Endodermal cell (in vitro differentiated cells): ENCODE measurements at regions not wholly inside any gene's neighbourhood (a gene's known extent, or its start where the extent isn't known, plus 50 kb on each side); places are given as distances from the start of the nearest gene placed in this dataset.

Experiments
- DNase-seq: peaks from one replicate; pipeline ENCODE4 v3.0.0-alpha.2; 2017
- H3K27ac ChIP-seq: 2 replicates; pipeline ENCODE4 v1.5.1; 2013; ENCODE audit warnings: mild to moderate bottlenecking, low read depth, low read length, moderate library complexity
- H3K27me3 ChIP-seq: 2 replicates; pipeline ENCODE4 v1.6.1; 2013; ENCODE audit warnings: mild to moderate bottlenecking, low read length, moderate library complexity; ENCODE audit not compliant: insufficient read depth, control insufficient read depth, poor library complexity, severe bottlenecking
- H3K36me3 ChIP-seq: 2 replicates; pipeline ENCODE4 v1.7.0; 2013; ENCODE audit warnings: mild to moderate bottlenecking, low read length, moderate library complexity; ENCODE audit not compliant: control insufficient read depth, insufficient read depth
- H3K4me1 ChIP-seq: one replicate; pipeline ENCODE4 v1.7.0; 2013; ENCODE audit warnings: low read length; ENCODE audit not compliant: control insufficient read depth, insufficient read depth
- H3K4me3 ChIP-seq: 2 replicates; pipeline ENCODE4 v1.5.1; 2013; ENCODE audit warnings: mild to moderate bottlenecking, low read length, moderate library complexity
- H3K9ac ChIP-seq: 2 replicates; pipeline ENCODE4 v1.6.1; 2013; ENCODE audit warnings: mild to moderate bottlenecking, low read length, moderate library complexity; ENCODE audit not compliant: poor library complexity, severe bottlenecking; ENCODE audit errors: extremely low read depth
- H3K9me3 ChIP-seq: 2 replicates; pipeline ENCODE4 v1.6.1; 2013; ENCODE audit warnings: mild to moderate bottlenecking, low read length, moderate library complexity; ENCODE audit not compliant: control insufficient read depth
- H3K27ac Mint-ChIP-seq: 2 replicates; pipeline ENCODE4 v1.8.0; 2020; ENCODE audit warnings: mixed read lengths
- H3K27me3 Mint-ChIP-seq: 2 replicates; pipeline ENCODE4 v1.8.0; 2021; ENCODE audit warnings: mild to moderate bottlenecking, mixed read lengths; ENCODE audit not compliant: insufficient read depth
- H3K36me3 Mint-ChIP-seq: 2 replicates; pipeline ENCODE4 v1.8.0; 2020; ENCODE audit warnings: low read depth, mixed read lengths
- H3K4me1 Mint-ChIP-seq: 2 replicates; pipeline ENCODE4 v1.8.0; 2020; ENCODE audit warnings: mixed read lengths
- H3K4me3 Mint-ChIP-seq: 2 replicates; pipeline ENCODE4 v1.8.0; 2020; ENCODE audit warnings: mild to moderate bottlenecking, moderate library complexity, mixed read lengths
- H3K9me3 Mint-ChIP-seq: 2 replicates; pipeline ENCODE4 v1.8.0; 2020; ENCODE audit warnings: mild to moderate bottlenecking, mixed read lengths
- CTCF ChIP-seq: fragments of 200-600 bp; sonication (generic); conservative IDR thresholded peaks from 2 replicates; pipeline ENCODE4 v1.5.0; 2021; ENCODE audit warnings: antibody characterized with exemption, mild to moderate bottlenecking
- WGBS, 2 experiments: methylation state at CpG; one replicate each; pipeline versions ENCODE4 v1.1.5 to v1.1.7; 2013; ENCODE audit warnings: missing lambda C conversion rate in 2 of 2, mixed read lengths in 1 of 2; ENCODE audit not compliant: insufficient coverage in 1 of 2, insufficient read length in 1 of 2; 5-methylcytosine and 5-hydroxymethylcytosine counted together

GRCh38 chr21:23986214-23986613 is 1621.1 kb downstream of the MRPL39 start:
- 64% methylated on average over 2 of the region's 2 CpGs; no CpG with 5 or more reads in 1 of the 2 experiments for WGBS, 2 experiments
- peaks cover 74% of the 10 kb centered on the region for H3K9me3 Mint-ChIP-seq

GRCh38 chr21:23982546-23982945 is 1624.7 kb downstream of the MRPL39 start:
- Histone ChIP-seq H3K4me3 (no peak overlapping the region), H3K4me1 (no peaks in the 10 kb centered on the region), H3K36me3 (no peaks in the 10 kb centered on the region), H3K9ac (no peak overlapping the region), H3K27me3 (no peaks in the 10 kb centered on the region), H3K27ac (no peak overlapping the region), H3K9me3 (peaks cover 17% of the 10 kb centered on the region)
- Mint-ChIP-seq H3K9me3 (peaks cover 75% of the 10 kb centered on the region), H3K36me3 (no peaks in the 10 kb centered on the region), H3K27me3 (no peaks in the 10 kb centered on the region), H3K4me3 (no peak overlapping the region), H3K27ac (no peak overlapping the region), H3K4me1 (no peaks in the 10 kb centered on the region)
- 85 to 100% methylated on average over 1 to 4 of the region's 4 CpGs for WGBS, 2 experiments
- DNase-seq: no peak
- TF ChIP-seq CTCF: no peak

More at GRCh38 chr21:23986214-23986613, 1621.1 kb downstream of the MRPL39 start:
- no peaks in the 10 kb centered on the region for H3K27me3 Mint-ChIP-seq
- Histone ChIP-seq H3K27me3 (no peaks in the 10 kb centered on the region), H3K27ac (no peak overlapping the region), H3K4me3 (no peak overlapping the region), H3K9ac (no peak overlapping the region), H3K36me3 (no peaks in the 10 kb centered on the region), H3K9me3 (peaks cover 11% of the 10 kb centered on the region), H3K4me1 (no peaks in the 10 kb centered on the region)
- no peaks in the 10 kb centered on the region for H3K36me3 Mint-ChIP-seq
- H3K27ac Mint-ChIP-seq: no peak overlapping the region
- DNase-seq: no peak
- no peak overlapping the region for H3K4me3 Mint-ChIP-seq
- no peak for TF ChIP-seq CTCF
- H3K4me1 Mint-ChIP-seq: no peaks in the 10 kb centered on the region

GRCh38 chr21:23977971-23978370 is 1629.3 kb downstream of the MRPL39 start:
- Mint-ChIP-seq H3K27me3 (no peaks in the 10 kb centered on the region), H3K9me3 (peaks cover 54% of the 10 kb centered on the region), H3K36me3 (no peaks in the 10 kb centered on the region), H3K27ac (no peak overlapping the region), H3K4me3 (no peak overlapping the region), H3K4me1 (no peaks in the 10 kb centered on the region)
- 64% methylated on average over 1 of the region's 2 CpGs; no CpG with 5 or more reads in 1 of the 2 experiments for WGBS, 2 experiments
- Histone ChIP-seq H3K27me3 (no peaks in the 10 kb centered on the region), H3K9me3 (peaks cover 5% of the 10 kb centered on the region), H3K9ac (no peak overlapping the region), H3K36me3 (no peaks in the 10 kb centered on the region), H3K4me3 (no peak overlapping the region), H3K27ac (no peak overlapping the region), H3K4me1 (no peaks in the 10 kb centered on the region)
- no peak for TF ChIP-seq CTCF
- DNase-seq: no peak
